ENCODE measurements at regions not wholly inside any gene's neighbourhood (a gene's known extent, or its start where the extent isn't known, plus 50 kb on each side); places are given as distances from the start of the nearest gene placed in this dataset.

DNA sequence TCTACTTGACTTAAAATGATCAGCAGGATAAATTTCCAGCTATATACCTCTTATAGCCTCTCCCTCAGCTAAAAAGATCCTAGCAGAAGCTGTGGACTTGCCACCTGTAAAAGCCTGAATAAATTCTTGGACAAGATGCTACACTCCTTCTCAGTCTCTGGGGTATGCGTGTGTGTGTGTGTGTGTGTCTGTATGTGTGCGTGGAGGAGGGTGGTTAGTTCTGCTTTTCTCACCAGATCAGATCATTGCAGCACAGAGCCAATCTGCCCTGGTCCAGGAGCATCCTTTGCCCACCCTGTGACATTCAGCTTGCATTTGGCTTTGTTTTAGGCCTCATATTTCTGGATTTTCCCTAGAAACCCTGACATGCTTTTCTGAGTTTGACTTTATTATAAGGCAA lies 438.3 kb downstream of the RFC3 start:
- TF ChIP-seq, protein P1, sequence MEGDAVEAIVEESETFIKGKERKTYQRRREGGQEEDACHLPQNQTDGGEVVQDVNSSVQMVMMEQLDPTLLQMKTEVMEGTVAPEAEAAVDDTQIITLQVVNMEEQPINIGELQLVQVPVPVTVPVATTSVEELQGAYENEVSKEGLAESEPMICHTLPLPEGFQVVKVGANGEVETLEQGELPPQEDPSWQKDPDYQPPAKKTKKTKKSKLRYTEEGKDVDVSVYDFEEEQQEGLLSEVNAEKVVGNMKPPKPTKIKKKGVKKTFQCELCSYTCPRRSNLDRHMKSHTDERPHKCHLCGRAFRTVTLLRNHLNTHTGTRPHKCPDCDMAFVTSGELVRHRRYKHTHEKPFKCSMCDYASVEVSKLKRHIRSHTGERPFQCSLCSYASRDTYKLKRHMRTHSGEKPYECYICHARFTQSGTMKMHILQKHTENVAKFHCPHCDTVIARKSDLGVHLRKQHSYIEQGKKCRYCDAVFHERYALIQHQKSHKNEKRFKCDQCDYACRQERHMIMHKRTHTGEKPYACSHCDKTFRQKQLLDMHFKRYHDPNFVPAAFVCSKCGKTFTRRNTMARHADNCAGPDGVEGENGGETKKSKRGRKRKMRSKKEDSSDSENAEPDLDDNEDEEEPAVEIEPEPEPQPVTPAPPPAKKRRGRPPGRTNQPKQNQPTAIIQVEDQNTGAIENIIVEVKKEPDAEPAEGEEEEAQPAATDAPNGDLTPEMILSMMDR (IDR thresholded peaks at IDR 0.05; ENCODE audit: low read depth, low read length), result no peak
- TF ChIP-seq POLR2A (IDR thresholded peaks at IDR 0.05; ENCODE audit: extremely low read depth, insufficient read length) (no peak), MYC (IDR thresholded peaks at IDR 0.05; ENCODE audit: low read depth, low read length) (no peak)
